Breast epithelium (tissue), 3 donors: ENCODE measurements at regions not wholly inside any gene's neighbourhood (a gene's known extent, or its start where the extent isn't known, plus 50 kb on each side); places are given as distances from the start of the nearest gene placed in this dataset.

Source experiments
- POLR2A ChIP-seq: fragments of 450-650 bp; IDR thresholded peaks from one replicate; pipeline ENCODE4 v1.6.1; 2016; ENCODE audit warnings: antibody characterized with exemption, mild to moderate bottlenecking, moderate library complexity
- POLR2AphosphoS5 ChIP-seq, 3 donors: sonication (generic); formaldehyde crosslinking; IDR thresholded peaks; one replicate each; pipeline ENCODE4 v1.6.1; 2017; ENCODE audit warnings: antibody characterized with exemption in 3 of 3
- TF ChIP-seq, protein P1 (sequence below), 3 donors: fragments of 450-650 bp; IDR thresholded peaks; one replicate each; pipeline ENCODE4 v1.5.1; 2016 to 2017; ENCODE audit warnings: antibody characterized with exemption in 3 of 3, mild to moderate bottlenecking in 3 of 3, moderate library complexity in 3 of 3

DNA sequence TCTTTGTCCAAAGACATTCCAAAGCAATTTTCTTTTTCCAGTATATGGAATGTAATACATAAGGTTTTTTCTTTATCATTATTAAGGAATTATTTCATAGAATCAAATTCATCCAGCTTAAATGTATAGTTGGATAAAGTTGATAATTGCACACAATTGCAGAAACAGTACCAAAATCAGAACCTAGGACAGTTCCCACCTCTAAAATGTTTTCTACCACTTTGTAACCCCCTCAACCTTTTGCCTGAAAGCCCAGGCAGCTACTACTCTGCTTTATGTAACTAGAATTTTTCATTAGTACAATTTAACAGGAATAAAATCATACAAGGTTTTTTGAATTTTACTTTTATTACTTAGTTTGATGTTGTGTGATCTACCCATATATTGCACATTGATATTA is 98.0 kb downstream of the PRR20E start:
- TF ChIP-seq, protein P1, sequence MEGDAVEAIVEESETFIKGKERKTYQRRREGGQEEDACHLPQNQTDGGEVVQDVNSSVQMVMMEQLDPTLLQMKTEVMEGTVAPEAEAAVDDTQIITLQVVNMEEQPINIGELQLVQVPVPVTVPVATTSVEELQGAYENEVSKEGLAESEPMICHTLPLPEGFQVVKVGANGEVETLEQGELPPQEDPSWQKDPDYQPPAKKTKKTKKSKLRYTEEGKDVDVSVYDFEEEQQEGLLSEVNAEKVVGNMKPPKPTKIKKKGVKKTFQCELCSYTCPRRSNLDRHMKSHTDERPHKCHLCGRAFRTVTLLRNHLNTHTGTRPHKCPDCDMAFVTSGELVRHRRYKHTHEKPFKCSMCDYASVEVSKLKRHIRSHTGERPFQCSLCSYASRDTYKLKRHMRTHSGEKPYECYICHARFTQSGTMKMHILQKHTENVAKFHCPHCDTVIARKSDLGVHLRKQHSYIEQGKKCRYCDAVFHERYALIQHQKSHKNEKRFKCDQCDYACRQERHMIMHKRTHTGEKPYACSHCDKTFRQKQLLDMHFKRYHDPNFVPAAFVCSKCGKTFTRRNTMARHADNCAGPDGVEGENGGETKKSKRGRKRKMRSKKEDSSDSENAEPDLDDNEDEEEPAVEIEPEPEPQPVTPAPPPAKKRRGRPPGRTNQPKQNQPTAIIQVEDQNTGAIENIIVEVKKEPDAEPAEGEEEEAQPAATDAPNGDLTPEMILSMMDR (IDR thresholded peaks at IDR 0.05) = no peak
- no peak for TF ChIP-seq POLR2AphosphoS5 (IDR thresholded peaks at IDR 0.05)
- no peak for TF ChIP-seq POLR2A
